BJ (cell line): ENCODE measurements at regions not wholly inside any gene's neighbourhood (a gene's known extent, or its start where the extent isn't known, plus 50 kb on each side); places are given as distances from the start of the nearest gene placed in this dataset.
"Not testable (repeated sequence)": the region's sequence is repeated elsewhere in the genome, so short reads cannot be mapped to it uniquely, and the experiment has no call there.

Experiments
- CTCF ChIA-PET: fragments of 350-600 bp; formaldehyde crosslinking; extraction: SDS; loops from one replicate; lab custom pipeline; 2021; ENCODE audit warnings: antibody characterized with exemption, inconsistent platforms; lab: Yijun Ruan, JAX
- POLR2A ChIA-PET: fragments of 300-600 bp; sonication (Branson Sonifier 250); formaldehyde crosslinking; extraction: SDS; loops from one replicate; lab custom pipeline; 2021; ENCODE audit warnings: antibody characterized with exemption; lab: Charles Lee
- DNase-seq: peaks from one replicate; pipeline ENCODE4 v3.0.0-alpha.2; 2011; ENCODE audit warnings: low read depth
- H3K27me3 ChIP-seq: 2 replicates; pipeline ENCODE4 v1.6.0; 2011; ENCODE audit warnings: low read length; ENCODE audit not compliant: control insufficient read depth, insufficient read depth
- H3K36me3 ChIP-seq: 2 replicates; pipeline ENCODE4 v1.5.1; 2011; ENCODE audit warnings: low read length; ENCODE audit not compliant: control insufficient read depth, insufficient read depth
- H3K4me3 ChIP-seq: 2 replicates; pipeline ENCODE4 v1.5.1; 2011; ENCODE audit warnings: low read depth, mild to moderate bottlenecking, control low read depth, low read length
- TF ChIP-seq, protein P1 (sequence below): IDR thresholded peaks from 2 replicates; pipeline ENCODE4 v1.5.1; 2011; ENCODE audit warnings: low read depth, mild to moderate bottlenecking, control low read depth, inconsistent platforms, low read length, moderate library complexity; ENCODE audit not compliant: insufficient read depth

GRCh38 chr14:66330916-66331315 lies 155.3 kb upstream of the CCDC196 start:
- H3K27me3 ChIP-seq = no peaks in the 10 kb centered on the region
- TF ChIP-seq, protein P1, sequence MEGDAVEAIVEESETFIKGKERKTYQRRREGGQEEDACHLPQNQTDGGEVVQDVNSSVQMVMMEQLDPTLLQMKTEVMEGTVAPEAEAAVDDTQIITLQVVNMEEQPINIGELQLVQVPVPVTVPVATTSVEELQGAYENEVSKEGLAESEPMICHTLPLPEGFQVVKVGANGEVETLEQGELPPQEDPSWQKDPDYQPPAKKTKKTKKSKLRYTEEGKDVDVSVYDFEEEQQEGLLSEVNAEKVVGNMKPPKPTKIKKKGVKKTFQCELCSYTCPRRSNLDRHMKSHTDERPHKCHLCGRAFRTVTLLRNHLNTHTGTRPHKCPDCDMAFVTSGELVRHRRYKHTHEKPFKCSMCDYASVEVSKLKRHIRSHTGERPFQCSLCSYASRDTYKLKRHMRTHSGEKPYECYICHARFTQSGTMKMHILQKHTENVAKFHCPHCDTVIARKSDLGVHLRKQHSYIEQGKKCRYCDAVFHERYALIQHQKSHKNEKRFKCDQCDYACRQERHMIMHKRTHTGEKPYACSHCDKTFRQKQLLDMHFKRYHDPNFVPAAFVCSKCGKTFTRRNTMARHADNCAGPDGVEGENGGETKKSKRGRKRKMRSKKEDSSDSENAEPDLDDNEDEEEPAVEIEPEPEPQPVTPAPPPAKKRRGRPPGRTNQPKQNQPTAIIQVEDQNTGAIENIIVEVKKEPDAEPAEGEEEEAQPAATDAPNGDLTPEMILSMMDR = no peak
- ChIA-PET POLR2A (no interaction called here), CTCF (no interaction called here)
- no peak overlapping the region for H3K4me3 ChIP-seq
- no peaks in the 10 kb centered on the region for H3K36me3 ChIP-seq
- DNase-seq = no peak

GRCh38 chr14:66333293-66333692 lies 152.9 kb upstream of the CCDC196 start:
- H3K4me3 ChIP-seq, POLR2A ChIA-PET, CTCF ChIA-PET, DNase-seq, H3K36me3 ChIP-seq, H3K27me3 ChIP-seq: not testable (repeated sequence)

DNA sequence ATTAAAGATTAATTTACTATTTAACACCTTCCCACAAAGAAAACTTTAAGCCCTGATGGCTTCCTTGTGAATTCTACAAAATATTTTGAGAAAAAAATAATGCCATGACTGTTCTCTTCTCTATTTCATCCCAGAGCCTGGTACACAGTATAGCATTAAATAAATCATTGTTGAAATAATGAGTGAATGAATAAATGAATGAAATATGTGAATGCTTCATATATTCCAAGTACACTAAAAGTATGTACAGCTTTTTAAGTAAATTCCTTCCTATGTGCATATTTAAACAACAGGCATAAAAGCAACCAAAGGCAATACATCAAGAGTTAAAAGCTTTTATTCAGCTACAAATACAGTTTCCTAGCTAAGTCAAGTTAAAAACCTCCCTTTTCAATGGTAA lies 144.9 kb upstream of the CCDC196 start:
- DNase-seq = no peak
- CTCF ChIA-PET = no interaction called here
- TF ChIP-seq, protein P1 = no peak
- POLR2A ChIA-PET = no interaction called here
- Histone ChIP-seq H3K36me3 (no peaks in the 10 kb centered on the region), H3K27me3 (no peaks in the 10 kb centered on the region), H3K4me3 (no peak overlapping the region)

DNA sequence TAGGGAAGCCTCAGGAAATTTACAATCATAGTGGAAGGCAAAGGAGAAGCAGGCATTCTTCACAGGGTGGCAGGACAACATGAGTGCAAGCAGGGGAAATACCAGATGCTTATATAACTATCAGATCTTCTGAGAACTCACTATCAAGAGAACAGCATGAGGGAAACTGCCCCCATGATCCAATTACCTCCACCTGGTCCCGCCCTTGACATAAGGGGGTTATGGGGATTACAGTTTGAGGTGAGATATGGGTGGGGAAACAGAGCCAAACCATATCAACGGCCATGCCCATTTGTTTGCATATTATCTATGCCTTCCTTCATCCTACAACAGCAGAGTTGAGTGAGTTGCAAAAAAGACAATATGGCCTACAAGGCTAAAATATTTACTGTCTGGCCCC lies 140.2 kb upstream of the CCDC196 start:
- H3K36me3 ChIP-seq = no peaks in the 10 kb centered on the region
- ChIA-PET POLR2A (no interaction called here), CTCF (no interaction called here)
- H3K27me3 ChIP-seq = no peaks in the 10 kb centered on the region
- no peak for DNase-seq
- no peak overlapping the region for H3K4me3 ChIP-seq
- TF ChIP-seq, protein P1 = no peak

GRCh38 chr14:66351310-66351709 lies 134.9 kb upstream of the CCDC196 start:
- ChIA-PET POLR2A (no interaction called here), CTCF (interaction anchor here (2.9 kb wide), 1 partner anchor 8 kb away, joined by 16 read pairs; no protein-coding TSS in a partner anchor)
- Histone ChIP-seq H3K36me3 (no peaks in the 10 kb centered on the region), H3K27me3 (no peaks in the 10 kb centered on the region), H3K4me3 (no peak overlapping the region)
- TF ChIP-seq, protein P1 = no peak
- no peak for DNase-seq

DNA sequence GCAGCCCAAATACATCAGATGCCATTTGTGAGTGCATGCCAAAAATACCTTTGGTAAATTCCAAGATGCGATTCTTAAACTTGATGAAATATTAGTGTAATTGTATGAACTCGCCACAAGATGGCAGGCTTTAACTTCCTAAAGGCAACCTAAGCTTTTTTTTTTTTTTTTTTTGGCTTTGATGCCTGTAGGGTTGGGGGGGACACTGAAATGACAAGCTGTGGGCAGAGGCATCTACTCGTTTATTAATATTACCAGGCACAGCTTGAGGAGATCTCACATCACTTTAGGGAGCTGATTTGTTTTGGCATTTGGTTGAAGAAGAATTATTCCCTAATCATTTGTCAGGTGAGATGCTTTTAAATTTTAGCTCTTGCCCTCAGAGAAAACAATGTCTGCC lies 126.7 kb upstream of the CCDC196 start:
- no peak overlapping the region for H3K4me3 ChIP-seq
- DNase-seq = no peak

More for the DNA sequence above, 126.7 kb upstream of the CCDC196 start:
- POLR2A ChIA-PET = no interaction called here
- no peaks in the 10 kb centered on the region; the same call in 1 of the 2 replicates for H3K27me3 ChIP-seq
- H3K36me3 ChIP-seq = no peaks in the 10 kb centered on the region
- TF ChIP-seq, protein P1 = peak; percentile 61
- CTCF ChIA-PET = interaction anchor here (0.6 to 2.4 kb wide), 22 partner anchors 8 to 1345 kb away, joined by 3 to 16 read pairs (median 4); no protein-coding TSS in a partner anchor
